SHP77 treated with DMSO at 0.1 percent for 48 hours (cell line): ENCODE measurements at regions not wholly inside any gene's neighbourhood (a gene's known extent, or its start where the extent isn't known, plus 50 kb on each side); places are given as distances from the start of the nearest gene placed in this dataset.

ENCODE experiments used
- DNase-seq: peaks from one replicate; lab custom pipeline; 2025; lab: John Stamatoyannopoulos, UW

GRCh38 chr20:10921491-10922010 is 247.8 kb upstream of the JAG1 start:
- DNase-seq, result no peak

DNA sequence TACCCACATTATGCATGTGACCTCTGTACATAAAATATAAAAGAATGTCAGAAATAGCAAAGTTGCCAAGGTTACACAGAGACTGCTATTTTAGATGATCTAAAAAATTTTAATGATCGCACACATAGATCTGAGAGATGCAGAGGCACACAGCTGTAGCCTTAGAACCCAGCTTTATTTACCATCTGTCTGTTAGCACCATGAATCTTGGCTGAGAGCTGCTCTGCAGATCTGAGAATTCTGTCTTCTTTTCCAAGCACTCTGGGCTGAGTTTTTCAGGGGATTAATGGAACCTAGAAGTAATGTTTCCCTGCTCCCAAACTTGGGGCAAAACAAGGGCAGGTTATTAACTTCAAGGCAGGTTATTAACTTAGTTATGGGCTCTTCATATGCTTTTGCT is 248.7 kb upstream of the JAG1 start:
- DNase-seq, result no peak

DNA sequence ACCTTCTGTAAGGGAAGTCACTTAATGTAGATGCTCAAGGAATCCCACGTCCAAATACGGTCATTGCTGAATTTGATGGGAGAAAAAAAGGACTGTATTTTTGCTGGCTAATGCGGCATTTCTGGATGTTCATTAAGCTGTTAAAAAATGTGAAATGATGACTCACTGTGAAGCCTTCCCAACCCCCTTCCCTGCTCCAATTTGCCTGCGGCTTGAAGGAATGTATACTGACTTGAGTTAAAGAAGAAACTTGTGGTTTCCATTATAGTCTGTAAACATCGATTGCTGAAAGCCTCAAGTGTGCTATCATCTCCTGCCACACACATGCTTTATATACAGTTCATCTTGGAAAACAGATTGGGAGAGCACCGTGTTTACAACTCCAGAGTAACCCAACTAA is 249.1 kb upstream of the JAG1 start:
- no peak for DNase-seq

- no peak for DNase-seq
These were observed 250.9 kb upstream of the JAG1 start for GRCh38 chr20:10924644-10925201.

GRCh38 chr20:10925767-10926166 is 252.0 kb upstream of the JAG1 start:
- DNase-seq, result no peak

GRCh38 chr20:10927011-10927583 is 253.3 kb upstream of the JAG1 start:
- DNase-seq, result no peak

DNA sequence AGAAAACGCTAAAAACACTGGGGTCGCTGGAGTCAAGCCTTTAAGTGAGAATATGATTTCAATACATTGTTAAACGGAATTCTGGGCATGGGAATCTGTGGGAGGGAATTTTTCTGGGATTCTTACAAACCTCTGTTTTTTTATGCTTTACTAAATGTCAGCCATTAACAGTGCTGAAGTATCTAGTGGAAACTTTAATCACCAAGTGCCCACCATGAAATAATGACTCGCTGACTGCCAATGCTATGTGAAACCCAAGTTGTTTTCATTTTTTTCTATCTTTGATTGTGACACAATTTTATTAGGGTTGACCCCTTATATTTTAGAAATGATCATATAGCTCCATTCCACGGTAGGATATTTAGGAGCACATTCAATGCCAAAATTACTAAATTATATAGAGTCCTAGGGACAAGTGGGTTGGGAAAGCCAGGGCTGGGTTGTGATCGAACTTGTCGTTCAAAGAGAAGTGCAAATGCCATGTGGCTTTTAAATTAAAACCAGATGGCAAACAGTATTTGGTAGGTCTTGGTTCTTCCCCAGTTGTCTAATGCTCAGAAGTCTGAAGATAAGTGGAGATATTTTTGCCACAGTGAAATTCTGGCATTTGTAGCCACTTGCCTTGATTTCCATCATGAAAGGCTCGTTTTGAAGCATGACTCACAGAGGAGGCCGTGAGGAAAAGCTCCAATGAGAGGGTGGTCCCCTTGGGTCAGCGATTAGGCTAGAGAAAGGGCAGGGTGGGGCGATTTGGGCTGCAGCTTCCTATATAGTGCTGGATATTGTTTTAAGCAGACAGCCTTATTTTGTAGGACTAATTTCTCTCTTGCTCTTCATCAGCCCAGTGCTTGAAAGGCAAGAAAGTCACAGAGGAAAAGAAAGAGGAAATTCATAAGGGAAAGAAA is 254.4 kb upstream of the JAG1 start:
- DNase-seq, result no peak

- DNase-seq, result no peak
These were observed 255.1 kb upstream of the JAG1 start for GRCh38 chr20:10928841-10929421.

- no peak for DNase-seq
These were observed 262.0 kb upstream of the JAG1 start for GRCh38 chr20:10935658-10936402.

- DNase-seq, result no peak
These were observed 263.0 kb upstream of the JAG1 start for GRCh38 chr20:10936786-10937185.

DNA sequence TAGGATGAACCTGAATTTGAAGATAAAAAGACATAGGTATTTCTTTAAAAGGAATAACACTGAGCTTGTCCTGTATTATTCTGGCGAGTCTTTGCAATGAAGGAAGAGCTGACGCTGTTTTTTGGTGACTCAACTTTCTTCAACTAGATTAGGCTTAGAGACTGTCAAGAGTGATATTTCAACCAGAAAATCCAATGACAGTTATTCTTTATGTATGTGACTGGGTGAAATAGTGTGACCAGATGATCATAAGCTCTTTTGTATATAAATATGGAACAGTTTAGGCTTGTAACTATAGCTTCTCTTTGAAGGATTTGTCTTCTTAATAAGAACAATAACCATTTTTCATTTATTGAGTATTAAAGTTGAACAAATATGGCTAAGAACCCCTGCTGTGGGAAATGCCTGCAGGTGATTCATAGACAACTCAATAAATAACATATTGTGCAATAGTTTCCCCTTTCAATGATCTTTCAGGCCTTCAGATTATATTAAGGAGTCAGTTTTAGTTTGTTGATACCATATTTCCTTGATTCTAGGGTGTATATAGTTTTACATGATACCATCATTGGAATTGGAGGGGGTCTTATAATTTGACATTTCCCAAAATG is 265.6 kb upstream of the JAG1 start:
- DNase-seq, result no peak

DNA sequence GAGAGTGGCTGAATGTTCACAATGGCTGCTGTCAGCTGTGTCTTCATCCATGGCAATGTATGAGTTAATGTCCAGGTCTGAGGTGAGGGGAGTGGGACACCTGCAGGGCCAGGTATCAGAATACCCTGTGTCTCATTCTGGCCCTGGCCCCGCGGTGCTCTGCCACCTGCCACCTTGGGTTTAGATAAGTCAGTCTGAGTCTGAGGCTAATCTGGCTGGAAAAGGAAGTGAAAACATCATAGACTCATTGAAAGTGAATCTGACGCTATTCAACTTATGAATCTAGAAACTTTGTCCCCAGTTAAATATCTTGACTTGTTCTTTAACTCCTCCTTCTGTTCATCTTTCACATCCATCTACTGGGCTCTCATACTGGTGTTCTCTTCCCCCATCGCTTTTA is 267.1 kb upstream of the JAG1 start:
- DNase-seq, result no peak

GRCh38 chr20:10943686-10944265 is 270.0 kb upstream of the JAG1 start:
- no peak for DNase-seq

GRCh38 chr20:10946124-10946880 is 272.5 kb upstream of the JAG1 start:
- DNase-seq, result no peak

DNA sequence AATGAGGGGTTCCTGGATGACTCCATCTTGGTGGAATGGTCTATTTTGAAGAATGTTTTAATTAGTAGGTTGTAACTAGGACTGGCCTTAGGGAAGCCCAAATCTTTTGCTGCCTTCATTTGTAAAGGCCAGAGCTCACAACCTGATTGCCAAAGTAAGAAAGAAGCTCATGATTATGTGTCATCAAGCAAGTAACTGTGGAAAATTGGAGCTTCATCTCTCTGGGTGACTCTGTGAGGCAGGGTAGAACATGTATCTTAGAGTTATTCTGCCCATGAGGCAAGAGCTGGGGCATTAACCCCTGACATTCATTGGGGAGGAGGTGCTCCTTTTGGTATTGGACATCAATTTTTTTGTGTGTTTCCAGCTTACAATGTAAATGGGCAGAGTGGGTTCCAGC is 273.9 kb upstream of the JAG1 start:
- DNase-seq, result no peak

GRCh38 chr20:10949930-10950783 is 276.4 kb upstream of the JAG1 start:
- no peak for DNase-seq

DNA sequence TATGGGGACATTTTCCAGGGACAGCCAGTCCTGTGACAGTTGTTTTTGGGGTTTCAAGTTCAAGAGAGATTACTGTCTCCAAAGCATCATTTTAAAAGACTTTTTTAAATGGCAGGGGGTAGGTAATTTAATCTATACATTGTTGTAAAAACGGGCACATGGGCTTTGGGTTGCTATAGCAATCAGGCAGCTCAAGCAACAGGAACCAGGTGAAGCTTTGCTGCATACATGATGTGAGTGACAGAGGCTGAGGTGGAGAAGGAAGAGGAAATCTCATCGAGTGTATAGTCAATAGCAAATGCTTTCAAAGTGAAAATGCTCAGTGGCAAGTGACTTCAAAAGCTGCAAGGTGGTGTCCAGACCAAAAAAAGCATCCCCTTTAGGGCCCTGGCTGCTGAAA is 277.4 kb upstream of the JAG1 start:
- no peak for DNase-seq

GRCh38 chr20:10951904-10952303 is 278.1 kb upstream of the JAG1 start:
- no peak for DNase-seq

GRCh38 chr20:10953437-10953836 is 279.6 kb upstream of the JAG1 start:
- no peak for DNase-seq
